HepG2 (cell line): ENCODE measurements at regions not wholly inside any gene's neighbourhood (a gene's known extent, or its start where the extent isn't known, plus 50 kb on each side); places are given as distances from the start of the nearest gene placed in this dataset.

Experiments used
- ATAC-seq: fragments of 200-7000 bp; cut with Tn5 transposase; 3 replicates; pipeline ENCODE4 v1.9.1; 2020; ENCODE audit warnings: mild to moderate bottlenecking, moderate library complexity
- BruUV-seq: library from RNA; stranded (reverse); fragments of 400-500 nt; replicated peaks from 2 replicates; lab custom pipeline; 2021; lab: Mats Ljungman, UMichigan
- CTCF ChIA-PET: fragments of 300-600 bp; formaldehyde crosslinking; extraction: SDS; loops from one replicate; lab custom pipeline; 2021; ENCODE audit warnings: low total read pairs, inconsistent platforms, low intra/inter-chr PET ratio; lab: Yijun Ruan, JAX
- POLR2A ChIA-PET: fragments of 350-600 bp; sonication (Branson Sonifier 250); formaldehyde crosslinking; loops from one replicate; lab custom pipeline; 2020; ENCODE audit warnings: antibody characterized with exemption, inconsistent platforms; lab: Yijun Ruan, JAX
- DNase-seq: peaks from one replicate; pipeline ENCODE4 v3.0.0-alpha.2; 2015; ENCODE audit warnings: low spot score
- FAIRE-seq: peaks from 3 replicates; lab custom pipeline; 2011; peaks lifted over from hg19 to GRCh38; lab: Jason Lieb, UNC
- H2AFZ ChIP-seq: one replicate; pipeline ENCODE4 v1.6.1; 2011; ENCODE audit warnings: low read length, inconsistent platforms
- H3K27ac ChIP-seq: fragments of 300-600 bp; 3 replicates; pipeline ENCODE4 v1.8.0; 2011; ENCODE audit warnings: mixed run types, mild to moderate bottlenecking, mixed read lengths, low read length, inconsistent platforms; ENCODE audit not compliant: insufficient read depth; ENCODE audit errors: extremely low read length
- H3K27me3 ChIP-seq, 2 experiments: fragments of 200-600 bp in 1 of 2; 2 replicates in 1 of 2; 3 replicates in 1 of 2; pipeline versions ENCODE4 v1.6.0 to v1.8.0; 2011; ENCODE audit warnings: low read length in 2 of 2, mild to moderate bottlenecking in 2 of 2, moderate library complexity in 2 of 2, inconsistent platforms in 1 of 2; ENCODE audit not compliant: insufficient read depth in 2 of 2, control insufficient read depth in 1 of 2
- H3K36me3 ChIP-seq, 2 experiments: fragments of 200-600 bp in 1 of 2; replicated peaks in 1 of 2; 2 replicates in 1 of 2; 3 replicates in 1 of 2; pipeline versions ENCODE4 v1.5.1 to v1.8.0; 2011; ENCODE audit warnings: low read length in 2 of 2, inconsistent platforms in 1 of 2; ENCODE audit not compliant: insufficient read depth in 2 of 2, control insufficient read depth in 1 of 2
- H3K4me1 ChIP-seq: 2 replicates; pipeline ENCODE4 v1.5.1; 2012; ENCODE audit warnings: low read length, inconsistent platforms; ENCODE audit not compliant: insufficient read depth
- H3K4me2 ChIP-seq: 2 replicates; pipeline ENCODE4 v1.6.0; 2011; ENCODE audit warnings: low read depth, low read length, inconsistent platforms
- H3K4me3 ChIP-seq, 3 experiments: fragments of 200-600 bp in 1 of 3; sonication (generic), shearing (Covaris generic) in 1 of 3; replicated peaks in 1 of 3; 2 replicates each; pipeline ENCODE4 v1.5.1; 2011 to 2016; ENCODE audit warnings: low read length in 3 of 3, inconsistent platforms in 2 of 3, low read depth in 2 of 3, mild to moderate bottlenecking in 2 of 3, control low read depth in 1 of 3, mixed read lengths in 1 of 3; ENCODE audit not compliant: insufficient read depth in 1 of 3
- H3K79me2 ChIP-seq: one replicate; pipeline ENCODE4 v1.6.1; 2011; ENCODE audit warnings: low read length, inconsistent platforms; ENCODE audit not compliant: insufficient read depth
- H3K9ac ChIP-seq: 2 replicates; pipeline ENCODE4 v1.6.0; 2011; ENCODE audit warnings: mild to moderate bottlenecking, low read depth, low read length, inconsistent platforms; ENCODE audit not compliant: insufficient read depth
- H3K9me3 ChIP-seq: 2 replicates; pipeline ENCODE4 v1.5.1; 2012; ENCODE audit warnings: mild to moderate bottlenecking, low read length
- H4K20me1 ChIP-seq: 2 replicates; pipeline ENCODE4 v1.6.0; 2011; ENCODE audit warnings: inconsistent platforms, mild to moderate bottlenecking, low read length, moderate library complexity; ENCODE audit not compliant: insufficient read depth
- CBX1 ChIP-seq: IDR thresholded peaks from one replicate; pipeline ENCODE4 v1.6.1; 2016; ENCODE audit warnings: antibody characterized with exemption, low read depth
- CENPX ChIP-seq: sonication (generic); formaldehyde crosslinking; IDR thresholded peaks from 2 replicates; pipeline ENCODE4 v1.9.0; 2021; ENCODE audit warnings: mild to moderate bottlenecking, missing genetic modification reagents, moderate library complexity
- HMG20B ChIP-seq: conservative IDR thresholded peaks from 2 replicates; pipeline ENCODE4 v1.6.1; 2016; ENCODE audit warnings: missing genetic modification reagents, missing compliant biosample characterization
- MAZ ChIP-seq, 2 experiments: sonication (generic) in 1 of 2; formaldehyde crosslinking in 1 of 2; IDR thresholded peaks; 2 replicates each; pipeline versions ENCODE4 v1.5.0 to v1.6.1; 2012 to 2020; ENCODE audit warnings: low read depth in 2 of 2, mild to moderate bottlenecking in 2 of 2, borderline replicate concordance in 1 of 2, improper control_type of control experiment in 1 of 2, low read length in 1 of 2, missing genetic modification reagents in 1 of 2, moderate library complexity in 1 of 2
- NFE2L2 ChIP-seq: fragments of 150-350 bp; IDR thresholded peaks from 2 replicates; pipeline ENCODE4 v1.6.1; 2014; ENCODE audit warnings: low read length
- PAF1 ChIP-seq: IDR thresholded peaks from 2 replicates; pipeline ENCODE4 v1.6.1; 2016; ENCODE audit warnings: missing genetic modification reagents, missing compliant biosample characterization
- PPARG ChIP-seq: conservative IDR thresholded peaks from 2 replicates; pipeline ENCODE4 v1.6.1; 2016; ENCODE audit warnings: missing biosample characterization, missing genetic modification reagents
- SOX13 ChIP-seq, 3 experiments: fragments of 450-650 bp in 1 of 3; sonication (generic) in 1 of 3; formaldehyde crosslinking in 1 of 3; IDR thresholded peaks in 2 of 3; conservative IDR thresholded peaks in 1 of 3; 2 replicates each; pipeline versions ENCODE4 v1.5.0 to v1.6.1; 2016 to 2020; ENCODE audit warnings: antibody characterized with exemption in 1 of 3, mild to moderate bottlenecking in 1 of 3, missing compliant biosample characterization in 1 of 3, missing genetic modification reagents in 1 of 3, moderate library complexity in 1 of 3
- TCF7 ChIP-seq: sonication (generic); IDR thresholded peaks from 2 replicates; pipeline ENCODE4 v1.6.1; 2016; ENCODE audit warnings: antibody characterized with exemption, low read depth
- TFDP2 ChIP-seq: sonication (generic); formaldehyde crosslinking; IDR thresholded peaks from 2 replicates; pipeline ENCODE4 v1.4.0; 2020; ENCODE audit warnings: missing genetic modification reagents
- THYN1 ChIP-seq: sonication (generic); formaldehyde crosslinking; IDR thresholded peaks from 2 replicates; pipeline ENCODE4 v1.8.1; 2023; ENCODE audit warnings: low read depth, mild to moderate bottlenecking, moderate library complexity, missing genetic modification reagents, borderline replicate concordance
- ZEB1 ChIP-seq: IDR thresholded peaks from 2 replicates; pipeline ENCODE4 v1.6.1; 2012; ENCODE audit warnings: mild to moderate bottlenecking, low read depth, inconsistent platforms; ENCODE audit not compliant: insufficient replicate concordance
- ZNF10 ChIP-seq: sonication (generic); formaldehyde crosslinking; IDR thresholded peaks from 2 replicates; pipeline ENCODE4 v1.4.0; 2020; ENCODE audit warnings: mild to moderate bottlenecking, low read depth, missing genetic modification reagents, borderline replicate concordance
- ZNF138 ChIP-seq: sonication (generic); formaldehyde crosslinking; IDR thresholded peaks from 2 replicates; pipeline ENCODE4 v1.5.0; 2020; ENCODE audit warnings: mild to moderate bottlenecking, low read depth, missing genetic modification reagents
- ZNF30 ChIP-seq: sonication (generic); formaldehyde crosslinking; IDR thresholded peaks from 2 replicates; pipeline ENCODE4 v1.5.0; 2020; ENCODE audit warnings: mild to moderate bottlenecking, missing genetic modification reagents
- ZNF343 ChIP-seq: sonication (generic); formaldehyde crosslinking; IDR thresholded peaks from 2 replicates; pipeline ENCODE4 v1.4.0; 2020; ENCODE audit warnings: mild to moderate bottlenecking, missing genetic modification reagents
- ZNF382 ChIP-seq: sonication (generic); formaldehyde crosslinking; IDR thresholded peaks from 2 replicates; pipeline ENCODE4 v1.5.0; 2020; ENCODE audit warnings: missing genetic modification reagents, mild to moderate bottlenecking, borderline replicate concordance
- ZNF446 ChIP-seq: sonication (generic); formaldehyde crosslinking; IDR thresholded peaks from 2 replicates; pipeline ENCODE4 v1.5.0; 2020; ENCODE audit warnings: mild to moderate bottlenecking, missing genetic modification reagents
- ZNF772 ChIP-seq: sonication (generic); formaldehyde crosslinking; IDR thresholded peaks from 2 replicates; pipeline ENCODE4 v1.5.0; 2020; ENCODE audit warnings: mild to moderate bottlenecking, missing genetic modification reagents
- WGBS: methylation state at CpG from one replicate; pipeline ENCODE4 v1.1.6; 2017; ENCODE audit warnings: low lambda C conversion rate; 5-methylcytosine and 5-hydroxymethylcytosine counted together
- in situ Hi-C: cut with HindIII; loops from 2 replicates; pipeline ENCODE4 v1.10.0; 2017; ENCODE audit warnings: low pct_unique_long_range_greater_than_20kb; ENCODE audit not compliant: extremely low pct_ligation_motif_present
- intact Hi-C: fragments of 100-400 bp; cut with micrococcal nuclease; formaldehyde crosslinking; loops from one replicate; pipeline ENCODE4 v1.10.0; 2022; ENCODE audit not compliant: unreplicated experiment
- TF ChIP-seq, protein P1 (sequence below): sonication (generic); formaldehyde crosslinking; IDR thresholded peaks from 2 replicates; pipeline ENCODE4 v1.4.0; 2020; ENCODE audit warnings: missing genetic modification reagents

DNA sequence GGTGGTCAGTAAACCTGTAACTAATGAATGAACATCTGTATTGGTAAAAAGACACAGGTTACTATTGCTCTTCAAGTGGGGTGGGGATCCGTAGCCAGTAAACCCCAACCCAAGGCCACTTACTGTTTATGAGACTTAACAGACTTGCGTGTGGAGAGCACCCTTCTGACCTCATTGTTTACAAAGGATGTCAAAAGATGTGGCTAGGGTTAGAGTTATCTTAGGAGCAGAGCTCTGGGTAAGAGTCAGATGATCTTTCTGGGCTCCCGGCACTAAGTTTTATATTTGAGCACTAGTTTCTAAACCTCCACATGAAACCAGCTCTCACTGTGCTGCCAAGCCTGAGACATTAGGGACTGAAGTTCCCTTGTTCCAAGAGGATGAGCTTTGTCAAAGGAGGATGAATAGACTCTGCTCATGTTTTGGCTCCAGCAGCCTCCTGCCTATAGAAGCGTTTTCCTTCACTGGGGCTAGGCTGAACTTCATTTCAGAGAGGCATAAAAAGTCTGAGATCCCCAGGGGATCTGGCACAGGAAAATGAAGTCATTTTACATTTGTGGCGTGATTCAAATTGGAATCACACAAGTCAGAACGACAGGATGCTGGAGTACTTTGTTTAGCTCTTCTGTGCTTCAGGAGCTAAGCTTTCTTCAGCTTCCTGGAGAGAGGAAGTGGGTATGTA is 403.1 kb upstream of the TRIB2 start:
- ChIA-PET POLR2A (no interaction called here), CTCF (no interaction called here)
- no TSS peak for BruUV-seq
- Histone ChIP-seq H3K27me3 (no peaks in the 10 kb centered on the region; a peak in 1 of 5 replicates), H3K4me1 (no peaks in the 10 kb centered on the region), H3K79me2 (no peaks in the 10 kb centered on the region), H4K20me1 (no peaks in the 10 kb centered on the region), H3K4me3 (no peak overlapping the region), H3K4me2 (no peak overlapping the region), H3K36me3 (no peaks in the 10 kb centered on the region), H2AFZ (no peak overlapping the region), H3K9me3 (no peaks in the 10 kb centered on the region)
- DNase-seq (no peak), FAIRE-seq (no peak), ATAC-seq (no peak)
- in situ Hi-C loops (no loop called here), intact Hi-C loops (no loop called here)
- 1% methylated on average over 6 of the region's 6 CpGs for WGBS
- TF ChIP-seq PPARG (CRISPR knock-in tag) (no peak), CBX1 (no peak), ZNF382 (no peak), PAF1 (CRISPR knock-in tag) (no peak), TCF7 (no peak), ZNF343 (no peak), ZNF30 (CRISPR knock-in tag) (no peak), ZNF772 (CRISPR knock-in tag) (no peak), ZEB1 (no peak), ZNF138 (CRISPR knock-in tag) (no peak), CENPX (CRISPR knock-in tag) (no peak), ZNF446 (CRISPR knock-in tag) (no peak), NFE2L2 (no peak), MAZ (IDR thresholded peaks at IDR 0.05; ENCODE audit: borderline replicate concordance, low read depth, low read length) (no peak), MAZ (CRISPR knock-in tag; IDR thresholded peaks at IDR 0.05; ENCODE audit: low read depth) (no peak), HMG20B (no peak), THYN1 (no peak), SOX13 (IDR thresholded peaks at IDR 0.05) (no peak), SOX13 (CRISPR knock-in tag; conservative IDR thresholded peaks at IDR 0.05 in 1 of 2, IDR thresholded peaks at IDR 0.05 in 1 of 2) (no peak), TFDP2 (CRISPR knock-in tag) (no peak), ZNF10 (CRISPR knock-in tag) (no peak)
- TF ChIP-seq, protein P1, sequence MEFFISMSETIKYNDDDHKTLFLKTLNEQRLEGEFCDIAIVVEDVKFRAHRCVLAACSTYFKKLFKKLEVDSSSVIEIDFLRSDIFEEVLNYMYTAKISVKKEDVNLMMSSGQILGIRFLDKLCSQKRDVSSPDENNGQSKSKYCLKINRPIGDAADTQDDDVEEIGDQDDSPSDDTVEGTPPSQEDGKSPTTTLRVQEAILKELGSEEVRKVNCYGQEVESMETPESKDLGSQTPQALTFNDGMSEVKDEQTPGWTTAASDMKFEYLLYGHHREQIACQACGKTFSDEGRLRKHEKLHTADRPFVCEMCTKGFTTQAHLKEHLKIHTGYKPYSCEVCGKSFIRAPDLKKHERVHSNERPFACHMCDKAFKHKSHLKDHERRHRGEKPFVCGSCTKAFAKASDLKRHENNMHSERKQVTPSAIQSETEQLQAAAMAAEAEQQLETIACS (CRISPR knock-in tag), result no peak
- TF ChIP-seq, all 625 proteins: peak for 0
- no peak overlapping the region for H3K9ac ChIP-seq
- no peak overlapping the region for H3K27ac ChIP-seq
